Rectal smooth muscle tissue (tissue), 1 donor: ENCODE measurements at regions not wholly inside any gene's neighbourhood (a gene's known extent, or its start where the extent isn't known, plus 50 kb on each side); places are given as distances from the start of the nearest gene placed in this dataset.

Experiments
- H3K27ac ChIP-seq: one replicate; pipeline ENCODE4 v1.7.0; 2013; ENCODE audit warnings: low read depth, low read length, inconsistent platforms
- H3K27me3 ChIP-seq: one replicate; pipeline ENCODE4 v1.7.0; 2013; ENCODE audit warnings: low read length; ENCODE audit not compliant: control insufficient read depth, insufficient read depth
- H3K36me3 ChIP-seq: one replicate; pipeline ENCODE4 v1.7.0; 2013; ENCODE audit warnings: low read length; ENCODE audit not compliant: control insufficient read depth, insufficient read depth
- H3K4me1 ChIP-seq: one replicate; pipeline ENCODE4 v1.7.0; 2013; ENCODE audit warnings: low read length; ENCODE audit not compliant: control insufficient read depth, insufficient read depth
- H3K4me3 ChIP-seq: one replicate; pipeline ENCODE4 v1.7.0; 2013; ENCODE audit warnings: low read length
- H3K9ac ChIP-seq: one replicate; pipeline ENCODE4 v1.7.0; 2013; ENCODE audit warnings: low read length

- H3K27me3 ChIP-seq, result no peaks in the 10 kb centered on the region
- no peaks in the 10 kb centered on the region for H3K36me3 ChIP-seq
- no peak overlapping the region for H3K27ac ChIP-seq
- H3K9ac ChIP-seq, result no peak overlapping the region
- H3K4me3 ChIP-seq, result no peak overlapping the region
- H3K4me1 ChIP-seq, result no peaks in the 10 kb centered on the region
Observed at GRCh38 chr9:27950382-27950781, 377.1 kb upstream of the C9orf72 start.

DNA sequence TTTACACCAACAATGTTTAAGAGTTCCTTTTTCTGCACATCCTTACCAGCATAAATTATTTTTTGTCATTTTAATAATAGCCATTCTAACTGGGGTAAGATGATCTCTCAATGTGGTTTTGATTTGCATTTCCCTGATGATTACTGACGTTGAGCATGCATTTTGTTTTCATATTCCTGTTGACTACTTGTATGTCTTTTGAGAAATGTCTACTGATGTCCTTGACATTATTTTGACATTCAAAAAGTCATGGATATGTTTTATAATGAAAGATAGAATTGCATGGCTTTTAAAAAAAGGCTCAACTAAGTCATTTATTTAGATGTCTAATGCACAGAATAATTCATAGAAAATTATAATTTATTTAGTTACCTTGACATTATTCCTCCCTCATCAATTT, 381.6 kb upstream of the C9orf72 start:
- H3K27ac ChIP-seq, result no peak overlapping the region
- H3K4me1 ChIP-seq, result no peaks in the 10 kb centered on the region
- H3K27me3 ChIP-seq, result no peaks in the 10 kb centered on the region
- no peak overlapping the region for H3K4me3 ChIP-seq
- no peaks in the 10 kb centered on the region for H3K36me3 ChIP-seq
- H3K9ac ChIP-seq, result no peak overlapping the region

DNA sequence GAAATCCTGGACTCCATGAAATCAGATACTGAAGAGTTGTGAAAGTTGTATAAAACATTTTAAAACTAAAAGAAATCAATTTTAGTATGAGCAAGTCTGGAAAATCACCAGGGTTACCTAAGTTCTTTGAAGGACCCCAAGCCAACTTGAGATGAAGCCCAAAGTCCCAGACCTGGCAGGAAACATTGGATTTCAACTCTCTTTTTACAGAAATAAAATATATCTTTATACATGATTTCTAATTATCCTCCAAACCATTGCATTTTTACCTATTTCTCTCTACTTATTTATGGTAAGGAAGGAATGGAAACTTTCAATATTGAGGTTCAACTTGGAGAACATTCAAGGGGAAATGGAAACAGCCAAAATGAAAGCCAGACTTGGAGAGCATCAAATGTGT, 390.6 kb upstream of the C9orf72 start:
- H3K27me3 ChIP-seq, result no peaks in the 10 kb centered on the region
- H3K4me1 ChIP-seq, result no peaks in the 10 kb centered on the region
- H3K27ac ChIP-seq, result no peak overlapping the region
- H3K36me3 ChIP-seq, result no peaks in the 10 kb centered on the region
- no peak overlapping the region for H3K4me3 ChIP-seq
- no peak overlapping the region for H3K9ac ChIP-seq

DNA sequence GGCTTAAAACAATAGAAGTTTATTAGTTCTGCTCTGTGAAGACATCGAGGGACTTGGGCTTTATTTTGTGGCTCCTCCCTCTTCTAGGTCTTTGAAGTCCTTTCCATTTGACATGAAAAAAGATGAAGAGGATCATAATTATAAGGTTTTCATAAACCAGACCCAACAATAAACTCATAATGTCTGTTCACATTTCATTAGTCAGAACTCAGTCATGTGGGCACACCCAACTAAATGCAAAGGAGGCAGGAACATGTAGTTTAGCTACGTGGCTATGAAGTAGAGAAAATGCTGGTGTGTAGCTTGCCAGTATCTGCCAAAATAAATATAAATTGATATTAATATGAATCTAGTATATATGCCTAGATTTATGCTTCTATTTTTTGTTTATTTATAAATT, 393.9 kb upstream of the C9orf72 start:
- Histone ChIP-seq H3K36me3 (no peaks in the 10 kb centered on the region), H3K9ac (no peak overlapping the region), H3K27ac (no peak overlapping the region), H3K4me3 (no peak overlapping the region), H3K4me1 (no peaks in the 10 kb centered on the region), H3K27me3 (no peaks in the 10 kb centered on the region)

DNA sequence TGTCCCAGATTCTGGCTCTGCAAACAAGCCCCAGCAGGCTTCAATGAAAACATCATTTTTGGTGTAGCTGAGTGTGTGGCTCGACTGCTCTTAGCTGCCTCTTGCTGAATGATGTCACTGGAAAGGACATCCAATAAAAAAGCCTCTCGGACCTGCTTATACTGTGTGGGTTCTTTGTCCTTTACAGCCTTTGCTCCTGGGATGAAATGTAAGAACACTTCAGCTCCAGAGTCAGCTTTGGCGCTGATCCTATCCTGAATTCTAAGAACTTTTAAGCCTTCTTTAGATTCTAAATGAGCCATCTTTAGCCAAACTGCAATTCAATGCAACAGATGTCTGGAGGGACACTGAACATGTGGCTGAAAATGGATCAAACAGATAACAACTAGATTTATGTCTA, 404.6 kb upstream of the C9orf72 start:
- Histone ChIP-seq H3K9ac (no peak overlapping the region), H3K4me1 (no peaks in the 10 kb centered on the region), H3K36me3 (no peaks in the 10 kb centered on the region), H3K27me3 (no peaks in the 10 kb centered on the region), H3K4me3 (no peak overlapping the region), H3K27ac (no peak overlapping the region)

DNA sequence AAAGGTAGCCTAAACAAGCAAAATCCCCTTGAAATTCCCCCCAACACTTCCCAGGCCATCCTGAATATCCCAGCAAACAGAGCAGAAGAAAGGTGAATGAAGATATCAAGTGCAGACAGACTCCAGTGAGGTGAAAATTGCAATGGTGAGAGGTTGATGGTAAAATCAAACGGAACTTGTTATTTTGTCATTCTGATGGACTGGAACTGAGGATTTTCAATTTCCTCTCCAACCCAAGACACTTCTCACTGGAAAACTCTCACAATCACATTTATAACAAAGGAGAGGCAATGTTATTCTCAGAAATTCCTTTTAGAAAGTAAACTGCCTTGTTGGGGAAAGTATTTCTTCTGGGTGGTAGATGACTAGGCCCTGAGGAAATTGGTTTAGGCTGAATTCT, 412.4 kb upstream of the C9orf72 start:
- no peak overlapping the region for H3K9ac ChIP-seq
- H3K4me1 ChIP-seq, result no peaks in the 10 kb centered on the region
- no peak overlapping the region for H3K4me3 ChIP-seq
- no peaks in the 10 kb centered on the region for H3K36me3 ChIP-seq
- H3K27ac ChIP-seq, result no peak overlapping the region
- no peaks in the 10 kb centered on the region for H3K27me3 ChIP-seq

DNA sequence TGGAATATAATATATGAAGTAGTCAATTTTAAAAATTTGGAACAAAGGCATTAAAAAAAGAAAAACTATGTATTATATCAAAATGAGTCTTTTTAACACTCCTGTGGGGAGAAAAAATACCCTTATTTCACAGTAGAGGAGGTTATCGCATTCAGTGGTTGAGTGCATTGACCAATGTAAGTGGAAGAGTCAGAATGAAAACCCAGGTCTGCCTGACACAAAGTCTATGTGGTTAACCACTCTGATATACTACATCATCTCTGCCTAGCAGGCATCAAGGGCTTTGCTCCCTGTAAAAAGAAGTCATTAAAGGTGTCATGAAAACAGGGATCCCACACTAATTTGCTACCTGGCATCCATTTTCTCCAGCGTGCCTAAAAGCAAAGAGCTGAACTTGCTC, 417.2 kb upstream of the C9orf72 start:
- Histone ChIP-seq H3K9ac (no peak overlapping the region), H3K4me1 (no peaks in the 10 kb centered on the region), H3K36me3 (no peaks in the 10 kb centered on the region), H3K4me3 (no peak overlapping the region), H3K27me3 (no peaks in the 10 kb centered on the region), H3K27ac (no peak overlapping the region)

- Histone ChIP-seq H3K36me3 (no peaks in the 10 kb centered on the region), H3K4me3 (no peak overlapping the region), H3K27me3 (no peaks in the 10 kb centered on the region), H3K9ac (no peak overlapping the region), H3K4me1 (no peaks in the 10 kb centered on the region), H3K27ac (no peak overlapping the region)
Observed at GRCh38 chr9:27991221-27991620, 417.9 kb upstream of the C9orf72 start.

GRCh38 chr9:28001096-28001495, 427.8 kb upstream of the C9orf72 start:
- Histone ChIP-seq H3K36me3 (no peaks in the 10 kb centered on the region), H3K27me3 (no peaks in the 10 kb centered on the region), H3K9ac (no peak overlapping the region), H3K4me3 (no peak overlapping the region), H3K4me1 (no peaks in the 10 kb centered on the region), H3K27ac (no peak overlapping the region)

- no peak overlapping the region for H3K27ac ChIP-seq
Observed at GRCh38 chr9:28004900-28005299, 431.6 kb upstream of the C9orf72 start.

GRCh38 chr9:28005779-28006178, 432.5 kb upstream of the C9orf72 start:
- H3K36me3 ChIP-seq, result no peaks in the 10 kb centered on the region
- no peak overlapping the region for H3K27ac ChIP-seq
- no peaks in the 10 kb centered on the region for H3K4me1 ChIP-seq
- H3K9ac ChIP-seq, result no peak overlapping the region
- H3K27me3 ChIP-seq, result no peaks in the 10 kb centered on the region
- H3K4me3 ChIP-seq, result no peak overlapping the region

More at GRCh38 chr9:28004900-28005299, 431.6 kb upstream of the C9orf72 start:
- no peaks in the 10 kb centered on the region for H3K4me1 ChIP-seq
- H3K9ac ChIP-seq, result no peak overlapping the region
- H3K27me3 ChIP-seq, result no peaks in the 10 kb centered on the region
- H3K36me3 ChIP-seq, result no peaks in the 10 kb centered on the region
- H3K4me3 ChIP-seq, result no peak overlapping the region

- H3K36me3 ChIP-seq, result no peaks in the 10 kb centered on the region
- H3K4me1 ChIP-seq, result no peaks in the 10 kb centered on the region
- no peak overlapping the region for H3K4me3 ChIP-seq
- H3K9ac ChIP-seq, result no peak overlapping the region
- H3K27ac ChIP-seq, result no peak overlapping the region
- H3K27me3 ChIP-seq, result no peaks in the 10 kb centered on the region
Observed at GRCh38 chr9:28007097-28007817, 434.0 kb upstream of the C9orf72 start.

DNA sequence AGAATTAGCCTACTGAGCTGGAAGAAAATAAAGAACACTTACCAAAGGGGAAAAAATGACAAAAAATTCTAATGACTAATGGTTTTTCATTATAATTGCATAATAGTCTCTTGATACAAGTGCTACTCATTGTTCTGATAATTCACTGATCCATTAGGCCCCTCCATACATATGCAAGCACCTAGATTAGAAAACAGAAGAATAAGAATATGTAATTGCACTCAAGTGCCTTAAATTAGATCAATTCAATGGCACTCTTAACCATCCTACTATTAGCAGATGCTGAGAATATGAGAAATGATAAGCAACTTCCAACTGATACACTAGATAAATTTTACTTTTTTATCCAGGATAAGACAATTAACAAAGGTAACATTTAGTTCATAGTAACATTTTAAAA, 440.9 kb upstream of the C9orf72 start:
- H3K27me3 ChIP-seq, result no peaks in the 10 kb centered on the region
- no peak overlapping the region for H3K9ac ChIP-seq
- no peak overlapping the region for H3K4me3 ChIP-seq
- H3K27ac ChIP-seq, result no peak overlapping the region
- no peaks in the 10 kb centered on the region for H3K4me1 ChIP-seq
- no peaks in the 10 kb centered on the region for H3K36me3 ChIP-seq
